DND-41 (cell line): ENCODE measurements at regions not wholly inside any gene's neighbourhood (a gene's known extent, or its start where the extent isn't known, plus 50 kb on each side); places are given as distances from the start of the nearest gene placed in this dataset.

Source experiments
- EZH2 ChIP-seq: IDR thresholded peaks from 3 replicates; pipeline ENCODE4 v1.6.1; 2012; ENCODE audit warnings: borderline replicate concordance, low read depth, mild to moderate bottlenecking, moderate library complexity, low read length, inconsistent platforms; ENCODE audit not compliant: severe bottlenecking
- TF ChIP-seq, protein P1 (sequence below): IDR thresholded peaks from 2 replicates; pipeline ENCODE4 v1.5.1; 2012; ENCODE audit warnings: borderline replicate concordance, low read length, moderate library complexity, mild to moderate bottlenecking; ENCODE audit not compliant: poor library complexity, severe bottlenecking; ENCODE audit errors: extremely low read depth

DNA sequence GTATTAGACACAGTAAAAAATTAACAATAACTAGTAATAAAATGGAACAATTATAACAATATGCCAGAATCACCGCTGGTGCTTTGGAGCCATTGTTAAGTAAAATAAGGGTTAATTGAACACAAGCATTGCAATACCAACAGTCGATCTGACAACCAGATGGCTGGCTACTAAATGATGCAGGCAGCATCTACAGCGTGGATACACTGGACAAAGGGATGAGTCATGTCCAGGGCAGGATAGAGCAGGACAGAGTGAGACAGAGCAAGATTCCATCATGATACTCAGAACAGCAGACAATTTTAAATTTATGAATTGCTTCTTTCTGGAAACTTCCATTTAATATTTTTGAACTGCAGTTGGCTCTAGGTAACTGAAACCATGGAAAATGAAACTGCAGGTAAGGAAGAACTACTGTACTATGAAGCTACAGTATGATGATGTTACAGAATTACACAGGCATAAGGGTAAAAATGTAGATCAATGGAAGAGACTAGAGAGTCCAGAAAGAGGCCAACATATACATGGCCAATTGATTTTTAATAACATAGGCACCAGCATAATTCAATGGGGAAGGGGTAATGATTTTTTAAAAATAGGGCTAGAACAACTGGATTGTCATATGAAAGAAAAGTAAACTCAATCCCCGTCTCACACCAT, 168.7 kb downstream of the RRAGC start:
- TF ChIP-seq, protein P1, sequence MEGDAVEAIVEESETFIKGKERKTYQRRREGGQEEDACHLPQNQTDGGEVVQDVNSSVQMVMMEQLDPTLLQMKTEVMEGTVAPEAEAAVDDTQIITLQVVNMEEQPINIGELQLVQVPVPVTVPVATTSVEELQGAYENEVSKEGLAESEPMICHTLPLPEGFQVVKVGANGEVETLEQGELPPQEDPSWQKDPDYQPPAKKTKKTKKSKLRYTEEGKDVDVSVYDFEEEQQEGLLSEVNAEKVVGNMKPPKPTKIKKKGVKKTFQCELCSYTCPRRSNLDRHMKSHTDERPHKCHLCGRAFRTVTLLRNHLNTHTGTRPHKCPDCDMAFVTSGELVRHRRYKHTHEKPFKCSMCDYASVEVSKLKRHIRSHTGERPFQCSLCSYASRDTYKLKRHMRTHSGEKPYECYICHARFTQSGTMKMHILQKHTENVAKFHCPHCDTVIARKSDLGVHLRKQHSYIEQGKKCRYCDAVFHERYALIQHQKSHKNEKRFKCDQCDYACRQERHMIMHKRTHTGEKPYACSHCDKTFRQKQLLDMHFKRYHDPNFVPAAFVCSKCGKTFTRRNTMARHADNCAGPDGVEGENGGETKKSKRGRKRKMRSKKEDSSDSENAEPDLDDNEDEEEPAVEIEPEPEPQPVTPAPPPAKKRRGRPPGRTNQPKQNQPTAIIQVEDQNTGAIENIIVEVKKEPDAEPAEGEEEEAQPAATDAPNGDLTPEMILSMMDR = no peak
- no peak for TF ChIP-seq EZH2
